ENCODE measurements at regions not wholly inside any gene's neighbourhood (a gene's known extent, or its start where the extent isn't known, plus 50 kb on each side); places are given as distances from the start of the nearest gene placed in this dataset.

- POLR2A ChIA-PET (ENCODE audit: unreplicated experiment) = no interaction called here
- H3K27me3 ChIP-seq (ENCODE audit: control insufficient read depth, insufficient read depth, low read length) = no peaks in the 10 kb centered on the region
- no peak overlapping the region for H2BK20ac ChIP-seq (ENCODE audit: low read depth, low read length)
- CTCF ChIA-PET = interaction anchor here (0.6 kb wide), 1 partner anchor 168 kb away, joined by 3 read pairs; the partner anchor contains the start of gene BARX2
- no peaks in the 10 kb centered on the region for H3K79me1 ChIP-seq (ENCODE audit: low read depth in 1 of 2, low read length in 2 of 2)
- H3K4me2 ChIP-seq (ENCODE audit: low read depth, low read length) = no peak overlapping the region
- in situ Hi-C loops (cut with MboI; ENCODE audit: low sequenced_read_pairs) (no loop called here), intact Hi-C loops (cut with micrococcal nuclease) (no loop called here), dilution Hi-C loops (cut with HindIII; ENCODE audit: low sequenced_read_pairs, unreplicated experiment) (no loop called here)
- H4K8ac ChIP-seq (ENCODE audit: low read depth in 2 of 2, low read length in 2 of 2) = no peak overlapping the region
- TF ChIP-seq MAZ (IDR thresholded peaks at IDR 0.05; ENCODE audit: borderline replicate concordance, low read depth, low read length) (no peak), NFE2L2 (IDR thresholded peaks at IDR 0.05; ENCODE audit: low read depth, low read length) (no peak), USF2 (IDR thresholded peaks at IDR 0.05; ENCODE audit: low read depth, low read length) (no peak), RFX5 (IDR thresholded peaks at IDR 0.05; ENCODE audit: low read depth, low read length) (no peak), RAD21 (IDR thresholded peaks at IDR 0.05; ENCODE audit: low read length) (no peak), SMC3 (IDR thresholded peaks at IDR 0.05; ENCODE audit: low read depth, low read length) (no peak), CHD1 (IDR thresholded peaks at IDR 0.05; ENCODE audit: low read depth, low read length) (no peak), RCOR1 (IDR thresholded peaks at IDR 0.05; ENCODE audit: insufficient replicate concordance, low read length) (no peak), MAFK (IDR thresholded peaks at IDR 0.05; ENCODE audit: low read depth, low read length) (no peak), CTCF (conservative IDR thresholded peaks at IDR 0.05; ENCODE audit: low read depth, low read length) (no peak), MXI1 (IDR thresholded peaks at IDR 0.05; ENCODE audit: borderline replicate concordance, low read depth, low read length) (no peak), FOS (IDR thresholded peaks at IDR 0.05; ENCODE audit: low read depth, low read length) (no peak), BHLHE40 (IDR thresholded peaks at IDR 0.05; ENCODE audit: low read depth, low read length) (no peak)
- no peaks in the 10 kb centered on the region for H3K36me3 ChIP-seq (ENCODE audit: control insufficient read depth, insufficient read depth, low read length)
- peaks cover 5% of the 10 kb centered on the region; the same call in 1 of the 2 replicates for H3K9me3 ChIP-seq (ENCODE audit: control insufficient read depth, insufficient read depth, low read length)
- H3K27ac ChIP-seq (ENCODE audit: insufficient read depth, low read length) = no peak overlapping the region
- no peak overlapping the region for H3K18ac ChIP-seq (ENCODE audit: low read depth, low read length)
- H4K91ac ChIP-seq (ENCODE audit: insufficient read depth, low read depth, low read length) = no peak overlapping the region
- DNase-seq (no peak), ATAC-seq (ENCODE audit: low read depth) (no peak)
- no peak overlapping the region for H2BK120ac ChIP-seq (ENCODE audit: low read depth, low read length)
- no peak overlapping the region for H3K56ac ChIP-seq (ENCODE audit: extremely low read depth, insufficient read depth, low read length)
- H3K4me1 ChIP-seq (ENCODE audit: control insufficient read depth, insufficient read depth, low read length) = no peaks in the 10 kb centered on the region
- no peak overlapping the region for H3K23ac ChIP-seq (ENCODE audit: low read depth, low read length)
- no peak overlapping the region for H4K5ac ChIP-seq (ENCODE audit: low read depth, low read length)
- H3K4ac ChIP-seq (ENCODE audit: low read depth, low read length) = no peak overlapping the region
- no peak overlapping the region for H3K4me3 ChIP-seq (ENCODE audit: insufficient read depth, low read depth, low read length)
- H2BK5ac ChIP-seq (ENCODE audit: low read depth, low read length, poor library complexity, severe bottlenecking) = no peak overlapping the region
- H2BK15ac ChIP-seq (ENCODE audit: low read depth, low read length) = no peak overlapping the region
- no peak overlapping the region for H2AFZ ChIP-seq (replicated peaks; ENCODE audit: low read length, poor library complexity)
- H3K9me1 ChIP-seq (ENCODE audit: insufficient read depth, low read length) = no peaks in the 10 kb centered on the region
- H3K14ac ChIP-seq (replicated peaks; ENCODE audit: low read depth, low read length) = no peak overlapping the region
- H2AK9ac ChIP-seq (replicated peaks; ENCODE audit: low read depth, low read length, poor library complexity) = no peak overlapping the region
- H4K20me1 ChIP-seq (ENCODE audit: insufficient read depth, low read length) = no peaks in the 10 kb centered on the region
- WGBS, 2 experiments (ENCODE audit: extremely low coverage in 2 of 2, insufficient read length in 1 of 2) = no CpG with 5 or more reads among the region's 3 CpGs
- BruUV-seq (replicated peaks) = no TSS peak
- H3K9ac ChIP-seq (ENCODE audit: low read depth, low read length) = no peak overlapping the region
- no peak overlapping the region for H2AK5ac ChIP-seq (ENCODE audit: low read depth, low read length)
Measured at GRCh38 chr11:129543515-129544290, 168.1 kb downstream of the BARX2 start.

All from IMR-90 (cell line).